ENCODE measurements at regions not wholly inside any gene's neighbourhood (a gene's known extent, or its start where the extent isn't known, plus 50 kb on each side); places are given as distances from the start of the nearest gene placed in this dataset.
"Not testable (repeated sequence)": the region's sequence is repeated elsewhere in the genome, so short reads cannot be mapped to it uniquely, and the experiment has no call there.

DNA sequence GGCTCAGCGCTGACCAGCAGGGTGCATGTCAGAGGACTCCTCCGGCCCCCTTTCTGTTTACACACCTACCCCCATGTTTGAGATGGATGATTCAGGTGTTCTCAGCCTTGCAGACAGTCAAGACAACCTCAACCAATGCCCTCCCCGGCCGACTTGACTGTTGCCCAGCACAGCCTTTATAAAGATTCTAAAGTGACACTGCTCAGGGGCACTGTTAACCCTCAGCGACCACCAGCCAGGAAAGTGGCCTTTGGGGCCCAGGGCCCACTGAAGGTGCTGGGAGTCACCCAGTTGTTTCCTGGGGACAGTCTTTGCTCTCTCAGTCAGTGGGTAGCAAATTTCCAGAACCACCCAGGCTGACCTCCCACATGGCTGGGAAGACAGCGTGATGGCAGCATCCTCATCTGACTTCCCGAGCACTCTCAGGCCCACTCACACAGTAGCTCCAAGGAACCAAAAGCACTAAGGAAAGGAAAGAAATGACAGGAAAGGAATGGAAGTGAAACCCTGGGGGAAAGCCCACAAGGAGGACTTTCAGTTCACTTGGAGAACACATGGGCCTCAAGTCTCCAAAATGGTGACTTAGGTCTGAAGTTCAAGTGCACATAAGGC is 128.4 kb downstream of the ASB7 start:
- Histone ChIP-seq H2AFZ (ENCODE audit: low read length) (no peak overlapping the region), H3K27me3 (ENCODE audit: low read length) (no peaks in the 10 kb centered on the region), H3K9me2 (replicated peaks; ENCODE audit: insufficient read depth, low read length) (no peaks in the 10 kb centered on the region), H3K9me3 (ENCODE audit: low read length) (no peaks in the 10 kb centered on the region), H3K27ac (ENCODE audit: low read length) (no peak overlapping the region), H3K4me1 (ENCODE audit: low read length) (no peaks in the 10 kb centered on the region), H3K4me3 (ENCODE audit: low read length) (no peak overlapping the region), H3K9ac (ENCODE audit: low read length) (no peak overlapping the region), H4K20me1 (ENCODE audit: insufficient read depth, low read depth, low read length) (no peaks in the 10 kb centered on the region), H3K79me2 (ENCODE audit: low read length) (no peaks in the 10 kb centered on the region), H3K4me2 (ENCODE audit: low read depth, low read length, poor library complexity, severe bottlenecking) (no peak overlapping the region), H3K36me3 (ENCODE audit: insufficient read depth, low read length) (no peaks in the 10 kb centered on the region)
- no peak for DNase-seq

GRCh38 chr15:100731267-100732152 is 129.1 kb downstream of the ASB7 start:
- Histone ChIP-seq H3K27ac (ENCODE audit: low read length) (no peak overlapping the region), H2AFZ (ENCODE audit: low read length) (no peak overlapping the region), H3K79me2 (ENCODE audit: low read length) (no peaks in the 10 kb centered on the region), H3K9ac (ENCODE audit: low read length) (no peak overlapping the region), H4K20me1 (ENCODE audit: insufficient read depth, low read depth, low read length) (no peaks in the 10 kb centered on the region), H3K9me2 (replicated peaks; ENCODE audit: insufficient read depth, low read length) (no peaks in the 10 kb centered on the region), H3K9me3 (ENCODE audit: low read length) (no peaks in the 10 kb centered on the region), H3K27me3 (ENCODE audit: low read length) (no peaks in the 10 kb centered on the region), H3K4me2 (ENCODE audit: low read depth, low read length, poor library complexity, severe bottlenecking) (no peak overlapping the region), H3K36me3 (ENCODE audit: insufficient read depth, low read length) (no peaks in the 10 kb centered on the region), H3K4me1 (ENCODE audit: low read length) (no peaks in the 10 kb centered on the region), H3K4me3 (ENCODE audit: low read length) (no peak overlapping the region)
- no peak for DNase-seq

DNA sequence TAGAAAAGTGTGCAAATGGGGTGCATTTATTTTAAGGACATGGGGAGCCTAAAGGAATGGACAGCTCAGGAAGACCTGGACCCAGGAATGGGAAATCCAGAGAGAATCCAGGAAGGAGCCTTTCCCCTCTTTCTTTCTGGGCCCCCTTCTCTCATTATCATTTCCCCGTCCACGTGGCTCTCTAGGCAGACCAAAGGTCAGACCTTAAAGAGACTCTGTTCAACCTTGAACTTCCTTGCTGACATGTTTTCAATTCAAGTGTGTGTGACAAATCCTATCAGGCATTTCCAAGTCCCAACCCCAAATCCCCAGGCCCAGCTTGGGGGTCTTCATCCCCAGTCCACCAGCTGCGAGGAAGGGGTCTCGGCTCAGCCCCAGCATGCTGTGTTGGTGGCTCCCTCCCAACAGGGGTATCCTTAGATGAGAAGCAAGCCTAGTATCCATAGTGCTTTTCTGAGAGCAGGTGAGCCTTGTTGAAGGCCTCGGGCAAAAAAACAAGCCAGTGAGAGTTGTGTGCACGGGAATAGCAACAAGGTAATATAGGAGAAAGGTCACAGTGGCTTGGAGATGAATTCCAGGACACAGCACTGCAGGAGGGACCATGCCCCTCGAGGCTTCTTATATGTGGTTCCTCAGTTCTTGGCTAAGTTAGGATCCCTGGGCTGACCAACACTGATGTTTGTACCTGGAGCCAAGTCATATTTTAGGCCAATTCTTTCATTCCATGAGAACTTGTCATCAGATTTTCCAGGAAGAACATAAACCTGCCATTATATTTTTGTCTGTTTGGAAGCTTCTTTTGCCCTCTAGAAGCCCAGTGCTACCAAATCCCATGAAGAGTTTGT is 130.0 kb downstream of the ASB7 start:
- H4K20me1 ChIP-seq (ENCODE audit: insufficient read depth, low read depth, low read length): no peaks in the 10 kb centered on the region
- H3K4me3 ChIP-seq (ENCODE audit: low read length): no peak overlapping the region
- no peak overlapping the region for H2AFZ ChIP-seq (ENCODE audit: low read length)
- H3K27ac ChIP-seq (ENCODE audit: low read length): no peak overlapping the region
- H3K79me2 ChIP-seq (ENCODE audit: low read length): no peaks in the 10 kb centered on the region
- no peak for DNase-seq
- H3K4me2 ChIP-seq (ENCODE audit: low read depth, low read length, poor library complexity, severe bottlenecking): no peak overlapping the region
- H3K36me3 ChIP-seq (ENCODE audit: insufficient read depth, low read length): no peaks in the 10 kb centered on the region
- H3K4me1 ChIP-seq (ENCODE audit: low read length): no peaks in the 10 kb centered on the region
- H3K9me2 ChIP-seq (replicated peaks; ENCODE audit: insufficient read depth, low read length): no peaks in the 10 kb centered on the region
- H3K27me3 ChIP-seq (ENCODE audit: low read length): no peaks in the 10 kb centered on the region
- no peaks in the 10 kb centered on the region for H3K9me3 ChIP-seq (ENCODE audit: low read length)
- no peak overlapping the region for H3K9ac ChIP-seq (ENCODE audit: low read length)

GRCh38 chr15:100733101-100733842 is 130.9 kb downstream of the ASB7 start:
- no peak overlapping the region for H2AFZ ChIP-seq (ENCODE audit: low read length)
- no peak overlapping the region for H3K4me2 ChIP-seq (ENCODE audit: low read depth, low read length, poor library complexity, severe bottlenecking)
- no peaks in the 10 kb centered on the region for H3K36me3 ChIP-seq (ENCODE audit: insufficient read depth, low read length)
- no peaks in the 10 kb centered on the region for H3K79me2 ChIP-seq (ENCODE audit: low read length)
- H3K9me2 ChIP-seq (replicated peaks; ENCODE audit: insufficient read depth, low read length): no peaks in the 10 kb centered on the region
- no peak overlapping the region for H3K27ac ChIP-seq (ENCODE audit: low read length)
- no peaks in the 10 kb centered on the region for H3K4me1 ChIP-seq (ENCODE audit: low read length)
- DNase-seq: no peak
- H3K4me3 ChIP-seq (ENCODE audit: low read length): no peak overlapping the region
- H3K9ac ChIP-seq (ENCODE audit: low read length): no peak overlapping the region
- no peaks in the 10 kb centered on the region for H4K20me1 ChIP-seq (ENCODE audit: insufficient read depth, low read depth, low read length)
- H3K9me3 ChIP-seq (ENCODE audit: low read length): no peaks in the 10 kb centered on the region
- H3K27me3 ChIP-seq (ENCODE audit: low read length): no peaks in the 10 kb centered on the region

DNA sequence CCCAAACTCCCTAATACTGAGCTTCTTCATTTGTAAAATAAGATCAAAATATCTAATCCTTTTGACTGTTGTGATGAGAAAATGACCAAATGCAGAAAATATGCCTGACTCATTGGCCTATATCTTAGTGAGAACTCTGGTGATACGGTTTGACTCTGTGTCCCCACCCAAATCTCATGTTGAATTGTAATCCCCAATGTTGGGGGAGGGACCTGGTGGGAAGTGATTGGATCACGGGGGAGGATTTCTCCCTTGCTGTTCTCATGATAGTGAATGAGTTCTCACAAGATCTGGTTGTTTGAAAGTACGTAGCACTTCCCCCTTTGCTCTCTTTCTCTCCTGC is 131.4 kb downstream of the ASB7 start:
- not testable (repeated sequence) for H3K27me3 ChIP-seq (ENCODE audit: low read length); H3K9me2 ChIP-seq (replicated peaks; ENCODE audit: insufficient read depth, low read length); H3K4me2 ChIP-seq (ENCODE audit: low read depth, low read length, poor library complexity, severe bottlenecking); H3K4me1 ChIP-seq (ENCODE audit: low read length); H3K9ac ChIP-seq (ENCODE audit: low read length); H2AFZ ChIP-seq (ENCODE audit: low read length); H3K9me3 ChIP-seq (ENCODE audit: low read length); H3K27ac ChIP-seq (ENCODE audit: low read length); H4K20me1 ChIP-seq (ENCODE audit: insufficient read depth, low read depth, low read length); H3K4me3 ChIP-seq (ENCODE audit: low read length); H3K79me2 ChIP-seq (ENCODE audit: low read length); H3K36me3 ChIP-seq (ENCODE audit: insufficient read depth, low read length); DNase-seq

DNA sequence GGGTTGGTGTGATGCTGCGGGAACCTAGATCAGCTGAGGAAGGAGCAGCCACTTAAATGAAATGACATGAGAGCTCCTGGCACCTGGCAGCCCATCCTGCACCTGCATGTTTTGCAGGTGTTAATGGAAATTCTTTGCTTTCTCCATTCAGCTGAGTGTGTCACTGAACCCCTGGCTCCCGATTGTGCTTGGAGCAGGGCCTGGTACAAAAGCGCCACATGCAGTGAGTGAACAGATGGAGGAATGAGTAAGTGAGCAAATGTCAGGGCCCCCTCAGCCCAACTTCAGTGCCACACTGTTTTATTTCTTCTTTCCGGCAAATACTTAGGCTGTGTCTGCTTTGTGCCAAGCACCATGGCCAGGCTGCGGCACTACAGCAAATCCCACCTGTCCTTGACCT is 132.2 kb downstream of the ASB7 start:
- H3K4me2 ChIP-seq (ENCODE audit: low read depth, low read length, poor library complexity, severe bottlenecking): no peak overlapping the region
- no peak overlapping the region for H3K9ac ChIP-seq (ENCODE audit: low read length)
- H3K4me1 ChIP-seq (ENCODE audit: low read length): no peaks in the 10 kb centered on the region
- H3K9me2 ChIP-seq (replicated peaks; ENCODE audit: insufficient read depth, low read length): no peaks in the 10 kb centered on the region
- no peaks in the 10 kb centered on the region for H3K27me3 ChIP-seq (ENCODE audit: low read length)
- no peaks in the 10 kb centered on the region for H3K79me2 ChIP-seq (ENCODE audit: low read length)
- H4K20me1 ChIP-seq (ENCODE audit: insufficient read depth, low read depth, low read length): no peaks in the 10 kb centered on the region
- no peaks in the 10 kb centered on the region for H3K9me3 ChIP-seq (ENCODE audit: low read length)
- H3K36me3 ChIP-seq (ENCODE audit: insufficient read depth, low read length): no peaks in the 10 kb centered on the region
- DNase-seq: no peak
- no peak overlapping the region for H2AFZ ChIP-seq (ENCODE audit: low read length)
- H3K27ac ChIP-seq (ENCODE audit: low read length): no peak overlapping the region
- H3K4me3 ChIP-seq (ENCODE audit: low read length): no peak overlapping the region

DNA sequence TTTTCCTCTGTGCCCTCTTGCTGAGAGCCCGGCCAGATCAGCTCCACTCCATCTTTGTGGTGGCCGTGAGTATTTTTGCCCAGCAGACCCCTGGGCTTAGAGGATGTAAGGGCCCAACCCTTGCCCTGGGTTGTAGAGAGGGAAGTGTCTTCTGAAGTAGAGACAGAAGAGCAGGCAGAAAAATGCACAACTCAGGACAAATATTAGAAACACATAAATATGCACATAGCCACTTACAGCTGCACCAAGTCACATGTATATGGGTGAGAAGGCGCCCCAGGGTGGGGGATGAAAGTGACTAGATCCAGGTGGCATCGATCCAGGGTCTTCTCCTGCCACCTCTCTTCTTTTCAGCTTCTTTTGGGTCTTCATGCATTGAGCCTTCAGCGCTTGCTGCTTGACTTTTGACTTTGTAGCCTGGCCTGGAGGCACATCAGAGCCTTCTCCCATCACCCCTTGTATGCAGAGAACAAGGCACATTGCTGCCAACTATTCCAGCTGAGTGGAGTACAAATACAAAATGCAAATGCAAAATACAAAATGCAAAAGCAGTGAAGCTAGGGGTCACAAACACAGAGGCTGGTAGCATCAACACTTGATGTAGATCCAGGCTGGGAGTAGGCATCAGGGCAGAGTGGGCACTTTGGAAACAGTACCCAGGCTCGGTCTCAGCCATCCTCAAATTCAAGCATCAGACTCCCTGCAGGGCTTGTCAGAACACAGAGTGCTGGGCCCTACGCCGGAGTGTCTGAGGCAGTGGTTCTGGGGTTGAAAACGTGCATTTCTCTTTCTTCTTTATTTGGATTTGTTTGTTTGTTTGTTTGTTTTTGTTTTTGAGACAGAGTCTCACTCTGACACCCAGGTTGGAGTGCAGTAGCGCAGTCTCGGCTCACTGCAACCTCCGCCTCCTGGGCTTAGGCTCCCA is 133.0 kb downstream of the ASB7 start:
- DNase-seq: no peak
- no peaks in the 10 kb centered on the region for H3K36me3 ChIP-seq (ENCODE audit: insufficient read depth, low read length)
- no peaks in the 10 kb centered on the region for H4K20me1 ChIP-seq (ENCODE audit: insufficient read depth, low read depth, low read length)
- H3K27ac ChIP-seq (ENCODE audit: low read length): no peak overlapping the region
- no peaks in the 10 kb centered on the region for H3K9me2 ChIP-seq (replicated peaks; ENCODE audit: insufficient read depth, low read length)
- H3K27me3 ChIP-seq (ENCODE audit: low read length): no peaks in the 10 kb centered on the region
- H3K9ac ChIP-seq (ENCODE audit: low read length): no peak overlapping the region
- H3K4me2 ChIP-seq (ENCODE audit: low read depth, low read length, poor library complexity, severe bottlenecking): no peak overlapping the region
- H3K79me2 ChIP-seq (ENCODE audit: low read length): no peaks in the 10 kb centered on the region
- no peak overlapping the region for H3K4me3 ChIP-seq (ENCODE audit: low read length)
- H3K4me1 ChIP-seq (ENCODE audit: low read length): no peaks in the 10 kb centered on the region
- no peak overlapping the region for H2AFZ ChIP-seq (ENCODE audit: low read length)
- H3K9me3 ChIP-seq (ENCODE audit: low read length): no peaks in the 10 kb centered on the region

Data from Karpas-422 (cell line).